Ovary (tissue), 3 donors: ENCODE measurements at regions not wholly inside any gene's neighbourhood (a gene's known extent, or its start where the extent isn't known, plus 50 kb on each side); places are given as distances from the start of the nearest gene placed in this dataset.

Experiments
- EP300 ChIP-seq: sonication (generic); formaldehyde crosslinking; IDR thresholded peaks from one replicate; pipeline ENCODE4 v1.6.1; 2017; ENCODE audit warnings: antibody characterized with exemption
- POLR2A ChIP-seq: fragments of 450-650 bp; IDR thresholded peaks from one replicate; pipeline ENCODE4 v1.6.1; 2017; ENCODE audit warnings: antibody characterized with exemption, mild to moderate bottlenecking, moderate library complexity
- TF ChIP-seq, protein P1 (sequence below), 3 donors: fragments of 450-650 bp in 2 of 3; fragments of 200-600 bp in 1 of 3; IDR thresholded peaks; one replicate each; pipeline versions ENCODE4 v1.5.1 to v1.8.0; 2016 to 2022; ENCODE audit warnings: antibody characterized with exemption in 3 of 3, mild to moderate bottlenecking in 1 of 3
- donor health status: DM: no; HTN: no; CAD: no.

DNA sequence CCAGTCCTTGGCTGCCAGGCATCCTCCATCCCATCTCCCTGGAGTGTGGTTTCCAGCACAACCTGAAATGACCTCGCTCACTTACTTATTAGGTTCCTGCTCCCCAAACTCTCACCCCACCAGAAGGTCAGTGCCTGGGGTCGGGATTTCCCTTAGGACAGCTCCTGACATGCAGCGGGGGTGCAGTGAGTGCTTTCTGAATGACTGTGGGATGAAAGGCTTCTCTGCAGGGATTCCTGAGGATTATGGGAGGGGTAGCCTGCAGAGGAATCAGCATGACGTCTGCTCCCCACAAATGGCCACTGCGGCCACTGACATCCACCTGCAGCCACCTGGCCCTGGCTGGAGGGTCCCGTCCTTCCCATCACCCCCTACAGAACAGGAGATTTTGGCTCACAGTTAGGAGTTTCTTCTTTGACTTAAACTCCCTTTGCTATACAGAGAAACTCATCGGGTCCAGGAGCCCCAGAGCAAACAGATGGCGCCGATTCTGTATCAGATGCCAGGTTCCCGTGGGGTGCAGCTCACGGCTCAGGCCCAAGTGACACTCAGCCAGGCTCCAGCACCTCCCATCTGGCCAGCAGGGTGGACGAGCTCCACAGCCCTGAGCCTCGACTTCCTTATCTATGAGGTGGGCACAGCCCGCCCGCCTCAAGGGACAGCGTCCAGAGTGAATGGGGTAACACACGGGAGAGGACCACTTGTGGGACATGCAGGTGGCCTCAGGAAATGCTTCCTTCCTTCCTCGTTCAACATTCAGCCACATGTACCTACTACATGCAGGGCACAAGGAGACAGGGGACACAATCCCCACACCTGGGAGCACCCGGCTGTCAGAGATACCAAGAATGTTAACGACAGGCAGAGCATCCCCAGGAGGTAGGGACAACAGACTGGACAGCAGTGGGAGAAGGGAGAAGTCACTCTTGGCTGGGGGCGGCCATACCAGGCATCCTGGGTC is 69.8 kb downstream of the RMI2 start:
- TF ChIP-seq, protein P1, sequence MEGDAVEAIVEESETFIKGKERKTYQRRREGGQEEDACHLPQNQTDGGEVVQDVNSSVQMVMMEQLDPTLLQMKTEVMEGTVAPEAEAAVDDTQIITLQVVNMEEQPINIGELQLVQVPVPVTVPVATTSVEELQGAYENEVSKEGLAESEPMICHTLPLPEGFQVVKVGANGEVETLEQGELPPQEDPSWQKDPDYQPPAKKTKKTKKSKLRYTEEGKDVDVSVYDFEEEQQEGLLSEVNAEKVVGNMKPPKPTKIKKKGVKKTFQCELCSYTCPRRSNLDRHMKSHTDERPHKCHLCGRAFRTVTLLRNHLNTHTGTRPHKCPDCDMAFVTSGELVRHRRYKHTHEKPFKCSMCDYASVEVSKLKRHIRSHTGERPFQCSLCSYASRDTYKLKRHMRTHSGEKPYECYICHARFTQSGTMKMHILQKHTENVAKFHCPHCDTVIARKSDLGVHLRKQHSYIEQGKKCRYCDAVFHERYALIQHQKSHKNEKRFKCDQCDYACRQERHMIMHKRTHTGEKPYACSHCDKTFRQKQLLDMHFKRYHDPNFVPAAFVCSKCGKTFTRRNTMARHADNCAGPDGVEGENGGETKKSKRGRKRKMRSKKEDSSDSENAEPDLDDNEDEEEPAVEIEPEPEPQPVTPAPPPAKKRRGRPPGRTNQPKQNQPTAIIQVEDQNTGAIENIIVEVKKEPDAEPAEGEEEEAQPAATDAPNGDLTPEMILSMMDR (IDR thresholded peaks at IDR 0.05), result no peak
- TF ChIP-seq POLR2A (no peak), EP300 (no peak)
